GM19397 (cell line): ENCODE measurements at regions not wholly inside any gene's neighbourhood (a gene's known extent, or its start where the extent isn't known, plus 50 kb on each side); places are given as distances from the start of the nearest gene placed in this dataset.
"Not testable (repeated sequence)": the region's sequence is repeated elsewhere in the genome, so short reads cannot be mapped to it uniquely, and the experiment has no call there.

Experiments used
- ATAC-seq: cut with Tn5 transposase; IDR thresholded peaks from one replicate; pipeline ENCODE4 v1.9.1; 2021; ENCODE audit warnings: mild to moderate bottlenecking, moderate library complexity; ENCODE audit not compliant: unreplicated experiment

DNA sequence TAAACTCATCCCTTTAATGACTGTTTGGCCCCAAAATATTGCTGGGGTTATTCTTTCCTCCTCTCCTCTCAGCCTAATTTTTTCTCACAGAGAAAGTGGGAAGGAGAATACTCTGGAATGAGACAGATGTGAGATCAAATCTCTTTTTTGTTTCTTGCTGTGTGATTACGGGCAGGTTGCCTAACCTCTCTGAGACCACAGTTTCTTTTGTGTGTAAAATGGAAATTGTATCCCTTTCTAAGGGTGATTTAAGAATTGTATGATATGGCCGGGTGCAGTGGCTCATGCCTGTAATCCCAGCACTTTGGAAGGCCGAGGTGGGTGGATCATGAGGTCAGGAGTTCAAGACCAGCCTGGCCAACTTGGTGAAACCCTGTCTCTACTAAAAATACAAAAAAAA, 111.5 kb upstream of the MRPS22 start:
- ATAC-seq, result not testable (repeated sequence)

DNA sequence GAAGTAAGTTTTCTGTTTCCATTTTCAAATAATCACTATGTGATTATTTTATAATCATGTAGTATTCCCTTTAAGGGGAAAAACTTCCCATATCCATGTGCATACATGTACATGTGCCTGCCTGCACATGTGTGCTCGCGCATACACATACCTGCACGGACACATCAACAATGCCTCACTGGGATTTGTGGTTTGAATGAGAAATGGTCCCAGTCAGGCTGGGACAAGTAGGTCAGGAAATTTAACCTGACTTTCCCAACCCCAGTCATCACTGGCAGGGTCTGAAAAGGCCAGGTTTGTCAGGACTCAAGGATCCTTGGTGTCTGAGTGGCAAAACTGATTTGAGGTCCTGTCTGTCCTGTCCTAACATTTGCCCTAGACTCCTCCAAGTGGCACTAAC, 109.3 kb upstream of the MRPS22 start:
- no peak for ATAC-seq

DNA sequence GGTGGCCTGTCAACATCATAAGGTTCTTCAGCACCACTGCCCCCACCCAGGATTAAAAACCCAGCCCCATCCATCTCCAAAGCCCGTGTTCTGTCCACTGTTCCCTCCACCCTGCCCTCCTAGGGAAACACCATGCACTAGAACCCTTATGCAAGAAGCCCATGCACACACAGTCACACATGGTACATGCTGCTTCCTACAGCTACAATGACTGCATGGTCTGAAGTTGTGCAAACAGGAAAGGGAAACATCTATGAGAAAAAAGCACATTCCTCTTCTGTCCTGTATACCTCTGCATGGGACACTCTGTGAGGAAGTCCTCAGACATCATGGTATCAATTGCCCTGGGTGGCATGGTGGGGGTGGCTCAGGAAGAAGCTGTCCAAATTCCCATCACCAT, 108.6 kb upstream of the MRPS22 start:
- no peak for ATAC-seq

DNA sequence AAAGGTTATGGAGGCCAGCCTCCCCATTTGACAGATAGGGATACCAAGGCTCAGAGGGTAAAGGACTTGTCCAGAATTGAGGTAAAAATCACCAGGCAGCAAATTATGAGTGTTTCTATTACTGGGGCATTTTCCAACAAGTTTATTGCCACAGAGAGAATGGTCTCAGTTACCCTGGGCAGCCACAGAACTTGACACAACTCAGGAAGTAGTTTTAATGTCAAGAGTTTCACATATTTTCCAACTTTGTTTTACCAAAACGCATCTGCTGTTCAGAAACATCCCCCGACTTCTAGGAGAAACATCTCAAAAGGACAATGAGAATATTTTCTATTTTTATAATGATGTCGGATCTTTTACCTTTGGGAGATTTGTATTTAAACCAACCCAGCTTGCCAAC, 107.5 kb upstream of the MRPS22 start:
- ATAC-seq, result no peak

DNA sequence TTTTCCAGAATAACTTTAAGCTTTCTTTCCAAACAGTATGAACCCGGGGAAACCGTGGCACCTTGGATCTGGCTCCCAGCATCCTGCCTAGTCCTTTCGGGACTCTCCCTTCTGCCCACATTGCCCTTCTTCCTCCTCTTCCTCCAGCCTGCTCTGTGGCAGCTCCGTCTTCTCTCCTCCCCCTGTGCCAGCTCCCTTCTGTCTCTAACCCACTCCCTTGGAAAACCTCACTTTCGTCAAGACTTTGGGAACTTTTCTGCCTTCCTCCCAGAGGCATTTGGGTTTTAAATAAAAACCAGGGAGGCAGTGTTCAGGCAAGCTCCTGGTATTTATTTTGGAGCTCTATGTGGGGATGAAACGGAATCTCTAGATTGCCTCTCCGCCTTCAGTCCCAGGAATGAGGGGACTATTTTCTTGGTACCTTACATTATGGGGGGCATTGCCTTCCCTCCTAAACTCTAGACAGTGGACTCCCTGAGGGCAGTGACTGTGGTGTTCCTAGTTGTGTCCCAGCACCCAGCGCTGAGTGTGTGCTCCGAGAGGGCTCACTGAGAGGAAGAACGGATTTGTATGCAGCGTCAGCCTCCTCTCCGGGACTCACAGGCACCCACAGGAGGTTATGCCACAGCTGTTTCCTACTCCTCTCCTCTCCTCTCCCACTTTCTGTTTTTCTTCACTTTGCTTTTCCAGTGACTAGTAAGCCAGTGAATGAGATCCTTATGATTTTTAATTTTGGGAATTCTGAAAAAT, 105.4 kb upstream of the MRPS22 start:
- ATAC-seq, result no peak

DNA sequence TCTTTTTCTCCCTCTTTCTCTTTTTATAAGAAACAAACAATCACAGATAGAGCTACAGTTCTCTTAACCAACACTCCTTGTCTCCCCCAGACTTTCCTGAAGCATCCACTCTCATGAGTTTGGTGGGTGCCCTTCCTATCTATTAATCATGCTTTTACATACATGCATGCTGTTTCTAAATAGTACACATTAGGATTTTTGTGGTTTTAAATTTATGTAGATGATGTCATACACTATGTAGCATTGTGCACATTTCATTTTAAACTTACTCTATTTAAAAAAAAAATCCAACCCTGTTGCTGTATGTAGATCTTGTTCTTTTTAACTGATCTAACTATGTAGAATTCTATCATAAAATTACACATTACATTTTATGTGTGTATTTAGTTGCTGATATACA, 104.3 kb upstream of the MRPS22 start:
- ATAC-seq, result no peak

DNA sequence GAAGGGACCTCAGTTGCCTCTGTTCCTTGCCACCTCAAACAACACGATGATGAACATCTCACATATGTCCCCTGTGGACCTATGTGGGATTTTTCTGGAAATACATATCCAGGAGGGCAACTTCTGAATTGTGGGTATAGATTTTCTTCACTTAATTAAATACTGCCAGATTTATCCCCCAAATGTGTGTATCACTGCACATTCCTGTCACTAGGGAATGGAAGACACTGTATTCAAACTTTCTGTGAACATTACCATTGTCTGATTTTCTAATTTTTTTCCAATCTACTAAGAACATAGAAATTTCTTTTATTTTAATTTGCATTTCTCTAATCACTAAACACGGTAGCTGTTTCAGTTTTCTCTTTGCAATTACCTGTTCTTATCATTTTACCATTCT, 102.0 kb upstream of the MRPS22 start:
- ATAC-seq, result no peak

DNA sequence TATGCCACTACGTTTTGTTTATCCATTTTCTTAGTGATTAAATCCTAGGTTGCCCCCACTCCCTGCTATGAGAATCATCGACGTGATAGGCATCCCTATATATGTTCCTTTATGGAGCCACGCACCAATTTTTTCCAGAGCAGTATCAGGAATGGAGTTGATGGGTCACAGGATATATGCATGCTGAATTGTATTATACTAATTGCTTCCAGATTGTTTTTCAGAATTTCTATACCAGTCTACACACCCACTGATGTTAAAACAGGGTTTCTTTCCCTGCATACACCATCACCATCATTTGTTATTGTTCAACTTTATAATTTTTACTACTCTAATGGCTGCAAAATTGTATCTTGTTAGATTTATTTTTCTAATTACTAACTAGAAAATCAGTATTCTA, 100.1 kb upstream of the MRPS22 start:
- ATAC-seq, result no peak

DNA sequence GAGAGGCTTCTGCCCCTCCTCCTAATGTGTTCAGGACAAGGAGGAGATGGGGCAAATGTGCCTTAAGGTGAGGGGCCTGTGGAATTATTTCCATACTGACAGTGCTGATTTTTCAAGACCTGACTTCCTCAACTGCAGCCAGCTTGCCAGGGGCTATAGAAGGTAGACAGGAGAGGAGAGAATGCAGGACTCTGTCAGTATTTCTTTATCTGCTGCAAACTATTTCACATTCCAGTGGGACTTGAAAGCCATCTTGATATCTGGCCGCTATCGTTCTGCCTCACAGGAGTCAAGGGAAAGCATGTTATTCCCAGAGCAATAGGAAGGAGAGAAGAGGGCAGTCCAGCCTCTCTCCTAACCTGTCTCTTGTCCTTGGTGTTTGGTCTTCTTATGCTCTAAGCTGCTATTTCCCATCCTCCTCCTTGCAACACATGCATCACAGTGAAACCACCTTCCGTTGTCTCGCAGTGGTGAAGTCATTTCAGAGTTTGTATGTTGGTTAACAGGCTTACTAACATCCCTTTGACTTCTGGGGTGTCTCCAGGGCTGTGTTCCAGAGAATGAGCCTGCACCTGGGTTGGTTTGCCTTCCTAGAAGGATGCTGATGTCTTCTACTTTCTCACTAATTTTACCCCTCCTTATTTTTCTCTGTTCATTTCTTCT, 95.1 kb upstream of the MRPS22 start:
- no peak for ATAC-seq

DNA sequence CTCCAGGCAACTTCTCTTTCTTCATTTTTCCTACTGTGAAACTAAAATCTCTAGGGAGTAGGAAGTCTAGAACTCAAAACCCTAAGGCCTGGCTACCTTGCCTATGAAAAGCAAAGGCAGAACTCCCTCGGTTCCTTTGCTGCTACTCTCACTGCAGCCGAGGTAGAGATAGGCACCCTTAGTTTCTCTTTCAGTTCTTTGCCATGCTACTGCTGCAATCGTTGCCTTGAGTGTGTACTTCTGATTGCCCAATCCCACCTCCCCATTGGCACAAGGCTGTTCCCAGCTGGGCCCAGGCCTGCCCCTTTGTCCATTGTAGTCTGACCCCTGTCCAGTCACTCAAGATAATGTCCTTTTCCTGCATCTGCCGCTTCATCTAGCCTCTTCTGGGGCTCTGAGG, 92.3 kb upstream of the MRPS22 start:
- no peak for ATAC-seq

DNA sequence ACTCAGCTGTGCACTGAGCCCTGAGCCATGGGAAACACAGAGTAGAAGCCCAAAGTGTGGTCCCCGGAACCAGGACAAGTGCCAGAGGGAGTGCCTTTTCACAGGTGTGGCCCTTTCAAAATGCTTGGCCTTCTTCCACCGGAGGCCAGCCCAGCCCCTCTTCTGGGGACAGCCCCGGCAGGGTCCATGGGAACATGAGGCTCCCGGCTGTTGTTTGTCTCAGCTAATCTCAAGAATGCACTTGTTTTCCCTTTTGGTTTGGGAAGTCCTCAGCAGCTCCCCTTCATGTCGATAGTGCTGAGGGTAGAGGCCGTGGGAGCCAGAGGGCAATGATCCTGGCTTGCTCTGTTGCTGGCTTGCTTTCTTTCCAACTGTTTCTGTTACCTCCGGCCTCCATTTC, 91.1 kb upstream of the MRPS22 start:
- ATAC-seq, result no peak

DNA sequence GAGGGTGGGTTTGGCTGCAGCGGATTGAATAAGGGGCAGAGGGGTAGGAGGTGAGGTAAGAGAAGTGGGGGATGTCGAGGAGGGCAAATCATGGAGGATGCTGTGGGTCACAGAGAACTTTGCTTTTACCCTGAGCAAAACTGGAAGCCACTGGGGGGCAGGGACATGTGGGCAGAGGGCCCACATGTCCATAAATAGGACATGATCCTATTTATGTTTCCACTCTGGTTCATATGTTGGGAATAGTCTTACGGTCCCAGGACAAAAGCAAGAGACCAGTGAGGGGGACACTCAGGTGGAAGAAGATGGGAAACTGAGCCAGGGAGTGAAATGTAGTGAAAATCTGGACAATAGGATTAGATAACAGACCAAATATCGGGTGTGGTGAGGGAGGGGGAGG, 85.5 kb upstream of the MRPS22 start:
- ATAC-seq, result no peak

DNA sequence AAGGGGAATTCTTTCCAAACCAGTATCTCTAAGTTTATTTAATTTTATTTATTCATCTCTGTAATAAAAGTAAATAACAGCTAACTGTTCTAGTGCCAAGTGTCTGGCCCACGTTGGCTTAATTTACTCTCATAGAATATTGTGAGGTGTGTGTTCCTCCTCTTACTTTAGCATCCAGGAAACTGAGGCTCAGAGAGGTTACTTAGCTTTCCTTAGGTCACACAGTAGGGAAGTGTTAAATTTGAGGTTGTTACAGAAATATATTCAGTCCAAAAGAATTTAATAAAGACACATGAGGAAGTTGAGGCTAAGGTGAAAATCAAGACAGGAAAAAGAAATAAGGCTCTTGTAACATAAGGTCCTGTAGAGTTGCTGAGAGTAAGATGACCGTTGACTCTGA, 84.4 kb upstream of the MRPS22 start:
- no peak for ATAC-seq

DNA sequence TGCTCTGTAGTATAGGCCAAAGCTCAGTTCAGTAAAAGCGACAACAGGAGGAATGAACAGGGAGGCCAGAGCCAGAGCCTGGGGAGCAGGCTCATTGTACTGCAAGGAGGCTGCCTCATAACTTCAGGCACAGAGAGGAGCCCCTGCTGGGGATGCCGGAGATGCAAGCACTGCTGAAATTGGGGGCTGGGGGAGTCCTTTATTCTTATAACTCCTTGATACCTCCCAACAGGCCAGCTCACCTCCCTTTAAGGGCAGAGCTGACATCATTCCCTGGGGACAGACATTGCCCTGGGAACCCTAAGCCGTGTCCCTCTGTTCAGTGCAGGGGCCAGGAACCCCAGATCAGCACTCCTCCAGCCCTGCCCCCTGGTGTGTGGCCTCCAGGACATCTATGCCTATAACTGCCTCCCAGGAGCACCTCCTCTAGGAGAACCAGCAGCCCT, 83.8 kb upstream of the MRPS22 start:
- ATAC-seq, result no peak

DNA sequence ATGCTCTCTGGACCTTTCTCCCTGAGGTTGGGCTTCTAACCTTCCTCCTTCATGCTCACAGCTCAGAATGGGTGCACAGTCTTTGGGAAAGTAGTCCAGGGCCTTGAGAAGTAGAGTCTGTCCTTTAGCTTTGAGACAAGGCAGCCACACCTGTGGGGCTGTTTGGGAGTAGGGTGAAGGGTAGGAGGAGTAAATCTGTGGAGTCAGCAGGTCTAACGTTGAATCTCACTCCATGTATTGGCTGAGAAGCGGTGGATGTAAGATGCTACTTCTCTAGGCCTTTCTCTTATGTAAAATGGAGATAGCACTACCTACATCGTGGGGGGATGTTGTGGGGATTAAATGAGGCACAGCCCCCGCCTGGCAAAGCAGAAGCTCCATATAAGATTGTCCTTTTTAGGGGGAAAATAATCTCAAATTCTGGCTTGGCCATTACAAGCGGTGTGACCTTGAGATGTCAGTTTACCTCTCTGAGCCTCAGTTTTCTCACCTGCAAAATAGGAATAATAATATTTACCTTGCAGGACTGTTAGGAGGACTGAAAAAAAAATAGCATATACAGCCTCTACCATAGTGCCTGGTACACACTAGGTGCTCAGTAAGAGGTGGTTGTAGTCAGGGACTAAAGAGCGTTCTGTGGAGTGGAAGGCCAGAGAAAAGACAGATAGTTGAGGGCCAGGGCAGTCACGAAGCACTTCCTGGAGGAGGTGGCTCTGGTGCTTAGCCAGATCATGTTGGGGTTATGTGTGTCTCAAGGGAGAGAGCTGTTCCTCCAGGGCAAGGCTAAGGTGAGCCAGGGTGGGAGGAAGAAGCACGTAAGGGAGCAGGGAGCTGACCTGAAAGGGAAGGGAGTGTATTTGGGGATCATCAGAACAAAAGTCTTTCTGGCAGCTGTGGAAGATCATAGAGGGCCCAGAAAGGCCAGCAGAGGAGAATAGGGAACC, 82.8 kb upstream of the MRPS22 start:
- ATAC-seq, result no peak

DNA sequence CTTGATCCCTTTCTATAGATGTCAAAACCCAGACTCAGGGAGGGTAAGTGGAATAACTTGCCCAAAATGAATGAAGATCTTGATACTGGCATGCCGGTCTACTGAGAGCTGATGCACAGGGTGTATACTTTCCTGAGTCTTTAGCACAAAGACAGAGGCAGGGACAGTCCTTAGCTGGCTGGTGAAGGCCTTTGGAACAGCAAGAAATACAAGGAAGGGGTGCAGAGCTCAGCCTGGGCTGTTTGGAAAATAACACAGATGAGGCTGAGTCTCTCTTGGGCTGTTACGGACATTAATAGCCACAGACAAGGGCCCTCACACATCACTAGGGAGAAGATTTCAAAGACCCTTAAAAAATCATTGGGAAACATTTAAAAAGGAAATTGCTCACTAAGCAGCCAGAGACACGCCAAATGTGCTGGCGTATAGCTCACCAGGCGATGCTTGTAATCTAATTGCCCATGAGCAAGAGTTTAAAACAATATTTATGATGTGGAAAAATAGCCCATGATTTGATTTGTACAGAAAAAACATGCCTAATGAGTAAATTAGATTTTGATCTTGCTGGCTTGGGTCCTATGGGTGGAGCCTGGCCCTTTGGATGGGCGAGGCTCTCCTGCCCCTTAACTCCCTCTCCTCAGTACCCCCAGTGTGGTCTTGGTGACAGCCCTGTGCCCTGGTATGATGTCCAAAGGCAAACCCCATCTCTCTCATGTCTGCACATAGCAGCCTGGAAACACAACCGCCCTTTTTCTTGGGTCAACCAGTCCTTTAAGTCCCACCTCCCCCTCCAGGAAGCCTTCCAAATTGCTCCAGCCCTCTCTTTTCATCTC, 81.8 kb upstream of the MRPS22 start:
- no peak for ATAC-seq

DNA sequence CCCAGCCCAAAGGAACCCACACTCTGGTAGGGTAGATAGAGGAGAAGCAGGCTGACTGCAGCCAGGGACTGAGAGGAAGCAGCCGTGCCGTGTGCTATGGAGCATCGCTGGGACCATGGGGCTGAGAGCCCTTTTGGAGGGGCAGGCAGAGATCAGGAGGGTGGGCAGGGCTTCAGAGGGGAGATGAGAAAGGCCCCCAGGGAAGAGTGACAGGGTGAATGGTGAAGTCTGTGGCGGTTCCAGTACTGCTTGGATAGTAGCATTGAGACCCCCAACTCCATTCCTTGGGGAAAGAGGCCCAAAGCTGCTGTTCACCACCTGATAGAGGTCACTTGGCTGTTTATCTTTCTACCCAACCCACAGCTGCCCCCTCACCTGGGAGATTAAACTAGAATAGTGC, 80.0 kb upstream of the MRPS22 start:
- ATAC-seq, result no peak

DNA sequence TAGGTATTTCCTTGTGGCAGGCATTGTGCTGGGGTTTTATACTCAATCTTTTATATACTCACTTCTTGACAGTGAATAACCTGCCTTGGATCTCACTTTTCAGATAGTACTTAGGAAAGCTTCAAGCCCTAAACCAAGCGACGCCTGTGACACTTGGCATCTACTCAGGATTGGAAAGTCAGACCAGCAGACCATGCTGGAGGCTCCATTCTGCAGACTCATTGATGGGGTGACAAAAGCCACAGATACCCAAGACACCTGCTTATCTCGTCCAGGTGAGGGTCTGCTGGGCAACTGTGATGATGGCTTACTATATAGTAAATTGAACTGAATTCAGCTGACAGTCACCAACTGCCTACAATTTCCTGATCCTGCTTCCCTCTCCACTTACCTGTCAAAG, 79.4 kb upstream of the MRPS22 start:
- ATAC-seq, result no peak

DNA sequence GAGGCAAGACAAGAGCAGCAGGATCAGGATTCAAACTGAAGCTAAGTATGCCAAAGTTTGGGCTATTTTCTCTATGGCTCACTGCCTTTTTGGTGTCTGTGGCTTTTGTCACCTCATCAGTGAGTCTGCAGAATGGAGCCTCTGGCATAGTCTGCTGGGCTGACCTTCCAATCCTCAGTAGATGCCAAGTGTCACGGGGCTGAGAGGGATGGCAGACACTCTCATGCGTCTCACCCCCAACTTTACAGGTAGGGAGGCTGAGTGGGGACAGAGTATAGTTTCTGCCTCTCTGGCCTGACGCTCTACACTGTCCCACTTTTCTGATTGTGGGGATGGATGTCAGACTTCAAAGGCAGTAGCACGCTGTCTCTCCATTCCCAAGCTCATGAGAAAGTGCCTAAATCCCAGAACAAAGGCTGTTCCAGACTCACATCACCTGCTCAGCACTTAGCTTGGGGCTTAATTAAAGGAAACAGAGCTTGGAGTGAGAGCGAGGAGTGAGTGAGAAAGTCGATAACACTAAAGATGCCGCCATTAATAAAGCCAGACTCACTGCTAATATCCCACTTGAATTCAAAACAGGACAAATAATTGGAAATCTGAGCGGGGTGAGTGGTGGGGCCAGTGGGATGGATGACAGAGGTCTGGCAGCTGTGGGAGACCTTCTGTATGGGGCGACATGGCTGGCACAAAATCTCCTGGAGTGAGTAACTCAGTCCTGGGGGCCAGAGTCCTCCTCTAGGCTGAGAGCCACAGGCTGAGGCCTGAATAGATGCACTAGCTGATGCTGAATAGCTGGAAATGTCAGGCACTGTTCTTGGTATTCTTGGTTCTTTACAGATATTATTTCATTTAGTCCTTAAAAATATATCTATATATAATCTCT, 78.4 kb upstream of the MRPS22 start:
- no peak for ATAC-seq
